Stimulated activated CD4-positive, alpha-beta T cell treated with anti-CD3 and anti-CD28 coated beads, Interleukin-15, amount 100 ng/mL, for 48 hours (primary cell): ENCODE measurements at regions not wholly inside any gene's neighbourhood (a gene's known extent, or its start where the extent isn't known, plus 50 kb on each side); places are given as distances from the start of the nearest gene placed in this dataset.
"Not testable (repeated sequence)": the region's sequence is repeated elsewhere in the genome, so short reads cannot be mapped to it uniquely, and the experiment has no call there.

Experiments
- DNase-seq, 2 donors: peaks; one replicate each; pipeline ENCODE4 v3.0.0-alpha.2; 2020; ENCODE audit warnings: low read depth in 2 of 2

DNA sequence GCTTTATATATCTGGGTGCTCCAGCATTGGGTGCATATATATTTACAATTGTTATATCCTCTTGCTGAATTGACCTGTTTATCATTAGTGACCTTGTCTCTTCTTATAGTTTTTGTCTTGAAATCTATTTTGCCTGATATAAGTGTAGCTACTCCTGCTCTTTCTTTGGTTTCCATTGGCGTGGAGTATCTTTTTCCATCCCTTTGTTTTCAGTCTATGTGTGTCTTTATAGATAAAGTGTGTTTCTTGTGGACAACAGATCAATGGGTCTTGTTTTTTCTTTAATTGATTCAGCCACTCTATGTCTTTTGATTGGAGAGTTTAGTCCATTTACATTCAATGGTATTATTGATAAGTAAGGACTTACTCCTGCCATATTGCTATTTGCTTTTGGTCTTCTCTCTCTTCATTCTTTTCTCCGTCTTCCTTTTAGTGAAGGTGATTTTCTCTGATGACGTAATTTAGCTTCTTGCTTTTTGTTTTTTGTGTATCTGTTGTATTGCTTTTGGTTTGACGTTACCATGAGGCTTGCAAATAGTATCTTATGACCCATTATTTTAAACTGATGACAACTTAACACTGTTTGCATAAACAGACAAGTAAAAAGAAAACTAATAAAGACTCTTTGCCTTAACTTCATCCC is 347.6 kb downstream of the TMEM121 start:
- no peak for DNase-seq

- no peak for DNase-seq
These were observed 349.8 kb downstream of the TMEM121 start for GRCh38 chr14:105876158-105876557.

GRCh38 chr14:105876829-105877228 is 350.4 kb downstream of the TMEM121 start:
- DNase-seq = no peak

- DNase-seq = no peak
These were observed 351.3 kb downstream of the TMEM121 start for GRCh38 chr14:105877645-105878044.

- DNase-seq = no peak
These were observed 351.7 kb downstream of the TMEM121 start for GRCh38 chr14:105878125-105878524.

GRCh38 chr14:105878554-105878953 is 352.2 kb downstream of the TMEM121 start:
- no peak for DNase-seq

- DNase-seq = no peak
These were observed 353.1 kb downstream of the TMEM121 start for GRCh38 chr14:105879503-105879866.

GRCh38 chr14:105879867-105880561 is 353.6 kb downstream of the TMEM121 start:
- no peak for DNase-seq

- no peak for DNase-seq
These were observed 354.2 kb downstream of the TMEM121 start for GRCh38 chr14:105880616-105881015.

GRCh38 chr14:105881021-105881930 is 354.9 kb downstream of the TMEM121 start:
- DNase-seq = no peak

GRCh38 chr14:105882011-105882410 is 355.6 kb downstream of the TMEM121 start:
- not testable (repeated sequence) for DNase-seq

GRCh38 chr14:105882626-105883025 is 356.2 kb downstream of the TMEM121 start:
- no peak for DNase-seq

DNA sequence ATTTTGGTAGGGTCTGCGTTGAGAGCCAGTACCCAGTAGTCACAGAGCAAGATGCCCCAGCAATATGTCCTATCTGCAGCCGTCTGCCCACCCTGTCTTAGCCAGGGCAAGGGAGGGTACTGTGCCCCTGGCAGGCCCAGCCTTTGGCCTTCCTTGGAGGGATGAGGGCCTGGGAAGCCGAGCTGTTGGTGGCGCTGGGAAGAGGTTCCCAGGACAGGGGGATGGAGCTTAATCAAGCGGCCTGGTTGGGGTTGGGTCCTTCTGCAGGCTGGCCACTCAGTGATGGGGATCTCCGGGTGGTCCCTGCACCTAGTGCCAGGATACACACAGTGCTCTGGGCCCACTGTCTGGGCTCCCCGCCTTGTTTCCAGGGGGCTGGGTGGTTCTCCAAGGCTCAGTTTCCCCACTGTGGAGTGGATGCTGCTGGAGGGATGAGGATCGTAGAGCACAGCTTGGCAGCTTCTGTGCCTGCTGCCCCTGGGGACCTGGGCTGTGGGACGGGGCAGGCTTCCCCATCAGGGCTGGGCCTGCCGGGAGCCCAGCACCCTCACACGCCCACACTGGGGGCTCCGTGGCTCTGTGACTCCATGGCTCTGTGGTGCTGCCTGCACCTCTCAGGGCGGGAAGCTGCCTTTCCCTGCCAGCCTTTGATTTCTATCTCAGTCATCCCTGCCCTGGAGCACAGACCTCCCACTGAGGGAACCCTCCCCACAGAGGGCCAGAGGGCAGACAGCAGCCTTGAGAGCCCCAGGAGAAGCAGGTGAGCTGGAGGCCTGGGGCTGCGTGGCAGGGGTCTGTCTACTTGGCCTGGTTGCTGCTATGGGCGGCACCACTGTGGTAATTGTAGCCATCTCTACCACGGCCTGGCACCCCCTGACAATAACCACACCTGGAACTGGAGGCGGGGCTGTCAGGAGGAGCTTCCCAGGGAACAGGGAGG is 357.0 kb downstream of the TMEM121 start:
- no peak for DNase-seq

GRCh38 chr14:105884192-105884807 is 357.9 kb downstream of the TMEM121 start:
- DNase-seq = not testable (repeated sequence)

DNA sequence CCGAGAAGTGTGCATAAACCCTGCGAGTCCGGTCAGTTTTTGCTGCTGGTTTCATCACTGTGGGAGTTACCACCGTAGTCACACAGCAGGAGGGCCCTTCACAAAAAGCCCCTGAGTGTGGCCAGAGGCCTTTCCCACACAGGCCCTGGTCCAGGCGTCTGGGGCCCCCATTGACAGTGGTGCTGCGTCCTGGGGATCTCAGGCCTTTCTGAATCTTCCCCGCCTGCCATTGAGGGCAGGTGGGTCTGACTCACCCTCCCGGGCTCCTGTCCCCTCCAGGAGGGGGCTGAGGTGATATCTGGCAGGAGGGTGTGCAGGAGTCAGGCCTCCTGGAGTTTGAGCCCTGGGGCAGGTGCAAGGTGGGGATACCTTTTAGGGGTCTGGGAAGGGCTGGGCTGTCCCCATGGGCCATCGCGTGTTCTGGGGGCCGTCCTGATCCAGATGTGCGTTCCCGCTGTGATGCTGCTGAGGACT is 358.5 kb downstream of the TMEM121 start:
- no peak for DNase-seq

DNA sequence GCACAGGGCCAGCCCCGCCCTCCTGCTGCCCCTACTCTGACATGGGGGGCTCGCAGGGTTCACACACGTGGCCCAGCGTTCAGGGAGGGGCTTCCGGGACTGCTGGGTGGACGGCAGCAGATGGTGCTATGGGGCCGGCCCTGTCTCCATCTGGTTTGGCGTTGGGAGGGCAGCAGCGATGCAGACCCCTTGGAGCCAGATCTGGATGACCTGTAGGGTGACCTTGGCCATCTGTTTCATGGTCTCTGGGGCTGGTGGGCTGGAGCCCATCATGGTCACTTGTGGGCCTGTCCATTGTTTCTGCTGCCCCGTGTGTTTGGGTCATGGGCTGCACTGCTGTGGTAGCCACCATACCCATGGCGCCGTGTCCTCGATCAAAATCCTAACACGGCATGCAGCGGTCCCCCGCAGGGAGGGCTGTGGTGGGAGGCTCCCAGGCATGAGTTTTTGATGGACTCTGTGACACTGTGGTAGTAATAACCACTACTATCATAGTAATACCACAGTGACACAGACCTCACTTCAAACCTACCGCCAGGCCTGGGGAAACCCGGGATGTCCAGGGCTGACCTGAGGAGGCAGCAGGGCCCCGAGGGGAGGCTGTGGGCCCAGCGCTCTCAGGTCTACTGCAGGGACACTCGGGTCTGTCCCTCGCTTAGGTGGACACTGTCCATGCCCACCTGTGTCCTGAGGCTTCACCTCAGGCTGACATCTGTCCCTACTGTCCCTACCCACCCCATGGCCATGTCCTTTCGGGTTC is 359.4 kb downstream of the TMEM121 start:
- no peak for DNase-seq

GRCh38 chr14:105886791-105887191 is 360.4 kb downstream of the TMEM121 start:
- DNase-seq = not testable (repeated sequence)

DNA sequence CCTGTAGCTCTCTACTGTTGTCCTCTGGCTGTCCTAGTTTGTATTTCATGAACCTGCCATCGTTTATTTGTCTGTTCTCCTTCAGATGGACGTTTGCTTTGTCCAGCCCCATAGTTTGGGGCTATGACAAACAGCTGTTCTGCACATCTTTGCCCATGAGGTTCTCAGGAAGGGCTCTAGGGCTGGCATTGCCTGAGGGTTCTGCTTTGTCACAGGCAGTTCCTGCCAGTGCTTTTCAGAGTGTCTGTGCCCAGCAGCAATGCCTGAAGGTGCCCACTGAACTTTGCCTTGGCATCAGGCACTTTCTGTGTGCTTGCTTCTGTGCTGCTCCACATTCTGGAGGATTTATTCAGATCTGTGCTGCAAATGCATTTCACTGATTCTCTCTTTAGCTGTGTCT is 361.3 kb downstream of the TMEM121 start:
- DNase-seq = no peak

- DNase-seq = no peak
These were observed 361.8 kb downstream of the TMEM121 start for GRCh38 chr14:105888151-105888550.
